ENCODE measurements at regions not wholly inside any gene's neighbourhood (a gene's known extent, or its start where the extent isn't known, plus 50 kb on each side); places are given as distances from the start of the nearest gene placed in this dataset.
"Not testable (repeated sequence)": the region's sequence is repeated elsewhere in the genome, so short reads cannot be mapped to it uniquely, and the experiment has no call there.

GRCh38 chr10:114708084-114708483, 50.0 kb upstream of the ABLIM1 start:
- no peak for DNase-seq

- DNase-seq = peak; percentile 69
Observed at GRCh38 chr10:114708717-114709335, 50.8 kb upstream of the ABLIM1 start.

- DNase-seq = no peak
Observed at GRCh38 chr10:114709984-114710383, 51.9 kb upstream of the ABLIM1 start.

GRCh38 chr10:114711176-114711868, 53.2 kb upstream of the ABLIM1 start:
- no peak for DNase-seq

- no peak for DNase-seq
Observed at GRCh38 chr10:114711869-114712250, 53.8 kb upstream of the ABLIM1 start.

- no peak for DNase-seq
Observed at GRCh38 chr10:114713525-114714090, 55.5 kb upstream of the ABLIM1 start.

- no peak for DNase-seq
Observed at GRCh38 chr10:114714281-114714741, 56.2 kb upstream of the ABLIM1 start.

- DNase-seq = no peak
Observed at GRCh38 chr10:114715171-114715670, 57.1 kb upstream of the ABLIM1 start.

- DNase-seq = no peak
Observed at GRCh38 chr10:114716811-114717404, 58.8 kb upstream of the ABLIM1 start.

- DNase-seq = not testable (repeated sequence)
Observed at GRCh38 chr10:114717881-114718280, 59.8 kb upstream of the ABLIM1 start.

GRCh38 chr10:114718374-114718773, 60.3 kb upstream of the ABLIM1 start:
- no peak for DNase-seq

- DNase-seq = no peak
Observed at GRCh38 chr10:114719311-114719710, 61.2 kb upstream of the ABLIM1 start.

GRCh38 chr10:114720023-114720422, 61.9 kb upstream of the ABLIM1 start:
- not testable (repeated sequence) for DNase-seq

GRCh38 chr10:114720685-114721278, 62.7 kb upstream of the ABLIM1 start:
- no peak for DNase-seq

GRCh38 chr10:114722136-114722535, 64.1 kb upstream of the ABLIM1 start:
- not testable (repeated sequence) for DNase-seq

GRCh38 chr10:114723361-114723760, 65.3 kb upstream of the ABLIM1 start:
- no peak for DNase-seq

GRCh38 chr10:114723991-114724715, 66.1 kb upstream of the ABLIM1 start:
- DNase-seq = no peak

GRCh38 chr10:114724716-114725106, 66.6 kb upstream of the ABLIM1 start:
- no peak for DNase-seq

- DNase-seq = no peak
Observed at GRCh38 chr10:114726820-114727271, 68.8 kb upstream of the ABLIM1 start.

GRCh38 chr10:114728325-114728724, 70.2 kb upstream of the ABLIM1 start:
- no peak for DNase-seq

GRCh38 chr10:114729103-114729659, 71.1 kb upstream of the ABLIM1 start:
- no peak for DNase-seq

- DNase-seq = no peak
Observed at GRCh38 chr10:114730291-114730690, 72.2 kb upstream of the ABLIM1 start.
